Large intestine (tissue), 3 donors: ENCODE measurements at regions not wholly inside any gene's neighbourhood (a gene's known extent, or its start where the extent isn't known, plus 50 kb on each side); places are given as distances from the start of the nearest gene placed in this dataset.

Experiments used
- DNase-seq, 2 donors: peaks; one replicate each; pipeline versions ENCODE4 v3.0.0 to v3.0.0-alpha.2; 2013
- H3K27ac ChIP-seq: one replicate; pipeline ENCODE4 v1.5.1; 2013; ENCODE audit warnings: low read length
- H3K27me3 ChIP-seq: 2 replicates; pipeline ENCODE4 v1.6.1; 2013; ENCODE audit warnings: low read length; ENCODE audit not compliant: control insufficient read depth, insufficient read depth
- H3K36me3 ChIP-seq: 2 replicates; pipeline ENCODE4 v1.6.1; 2013; ENCODE audit warnings: low read length; ENCODE audit not compliant: control insufficient read depth, insufficient read depth
- H3K4me1 ChIP-seq: one replicate; pipeline ENCODE4 v1.6.1; 2013; ENCODE audit warnings: low read length; ENCODE audit not compliant: control insufficient read depth, insufficient read depth
- H3K4me3 ChIP-seq: one replicate; pipeline ENCODE4 v1.5.1; 2013; ENCODE audit warnings: low read length
- H3K9me3 ChIP-seq: one replicate; pipeline ENCODE4 v1.6.1; 2013; ENCODE audit warnings: mild to moderate bottlenecking, low read depth, low read length, moderate library complexity; ENCODE audit not compliant: control insufficient read depth
- WGBS: methylation state at CpG from one replicate; pipeline ENCODE4 v1.1.5; 2013; ENCODE audit warnings: low lambda C conversion rate; ENCODE audit not compliant: insufficient coverage; 5-methylcytosine and 5-hydroxymethylcytosine counted together

DNA sequence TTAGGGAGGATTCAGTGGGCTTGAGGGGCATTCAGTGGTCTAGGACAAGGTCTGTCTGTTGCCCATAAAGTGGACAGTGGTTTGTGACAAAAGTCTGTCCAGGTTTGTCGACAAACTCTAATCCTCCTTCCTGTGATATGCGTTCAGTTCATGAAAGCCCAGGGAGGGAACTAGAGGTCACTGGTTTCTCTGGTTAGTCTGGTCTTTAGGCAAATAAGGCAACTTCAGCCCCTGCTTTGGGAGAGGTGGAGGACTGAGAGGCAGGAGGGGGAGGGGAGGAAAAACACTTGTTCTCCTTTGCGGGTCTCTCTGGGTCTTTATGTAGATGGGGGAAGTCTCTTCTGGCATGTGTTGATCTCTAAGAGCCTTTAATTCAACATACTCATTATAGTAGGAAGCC lies 235.1 kb upstream of the PWP1 start:
- no peaks in the 10 kb centered on the region for H3K4me1 ChIP-seq
- DNase-seq = no peak
- no peak overlapping the region for H3K4me3 ChIP-seq
- no peak overlapping the region for H3K27ac ChIP-seq
- no peaks in the 10 kb centered on the region for H3K36me3 ChIP-seq
- no peaks in the 10 kb centered on the region for H3K9me3 ChIP-seq
- WGBS = no CpG with 5 or more reads among the region's 3 CpGs
- H3K27me3 ChIP-seq = peaks cover 3% of the 10 kb centered on the region

DNA sequence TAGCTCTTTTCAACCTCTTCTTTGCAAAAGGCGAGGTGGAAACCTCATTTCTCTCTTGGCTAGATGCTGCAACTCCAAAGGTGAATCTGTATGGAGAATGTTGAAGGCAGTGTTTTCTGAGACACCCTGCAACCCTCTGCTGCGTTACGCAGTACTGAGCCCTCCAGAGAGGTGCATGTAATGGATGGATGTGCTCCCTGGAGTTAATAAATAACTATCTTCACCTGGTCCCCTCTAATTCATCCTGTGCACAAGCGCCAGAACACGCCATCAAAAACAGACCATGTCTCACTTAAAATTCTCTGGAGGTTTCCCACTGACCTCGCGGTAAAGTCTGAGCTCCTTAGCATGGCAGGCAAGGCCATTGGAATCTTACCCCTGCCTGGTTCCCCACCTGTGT lies 234.4 kb upstream of the PWP1 start:
- H3K4me3 ChIP-seq = no peak overlapping the region
- no peak for DNase-seq
- no peaks in the 10 kb centered on the region for H3K36me3 ChIP-seq
- no peaks in the 10 kb centered on the region for H3K9me3 ChIP-seq
- no peaks in the 10 kb centered on the region for H3K4me1 ChIP-seq
- H3K27ac ChIP-seq = no peak overlapping the region
- H3K27me3 ChIP-seq = peaks cover 3% of the 10 kb centered on the region
- WGBS = no CpG with 5 or more reads among the region's 7 CpGs

DNA sequence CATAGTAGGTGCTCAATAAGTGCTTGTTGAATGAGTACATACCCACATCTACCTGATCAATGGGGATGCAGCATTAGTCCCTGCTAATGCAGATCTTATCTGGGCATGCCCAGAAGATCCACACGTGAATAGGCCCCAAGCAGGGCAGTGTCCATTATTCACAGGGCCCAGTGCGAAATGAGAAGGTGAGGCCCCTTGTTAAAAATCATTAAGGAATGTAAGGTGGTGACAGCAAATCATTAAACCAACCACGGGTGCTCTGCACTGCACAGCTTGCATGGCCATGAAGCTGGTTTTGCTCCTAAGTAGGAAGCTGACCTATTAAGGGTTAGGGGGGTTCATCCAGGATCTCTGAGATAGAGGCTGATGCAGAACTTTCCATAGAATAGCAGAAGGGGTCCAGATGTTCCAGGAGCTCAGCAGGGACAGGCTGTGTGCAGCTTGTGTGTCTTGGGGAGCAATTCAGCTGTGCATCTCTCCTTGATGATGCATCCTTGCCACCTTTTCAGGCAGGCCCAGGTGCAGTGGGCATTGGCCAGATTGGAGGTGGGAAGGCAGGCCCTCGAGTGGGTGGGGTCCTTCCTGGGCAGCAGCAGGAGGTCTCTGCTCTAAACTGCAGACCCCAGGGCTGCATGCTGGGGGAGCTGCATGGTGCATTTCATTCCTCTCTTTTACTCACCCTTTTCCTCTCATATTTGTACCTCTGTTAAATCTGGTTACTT lies 231.3 kb upstream of the PWP1 start:
- no peaks in the 10 kb centered on the region for H3K36me3 ChIP-seq
- H3K4me1 ChIP-seq = no peaks in the 10 kb centered on the region
- no peak overlapping the region for H3K4me3 ChIP-seq
- peaks cover 3% of the 10 kb centered on the region for H3K27me3 ChIP-seq
- no peak overlapping the region for H3K27ac ChIP-seq
- no peaks in the 10 kb centered on the region for H3K9me3 ChIP-seq
- no CpG with 5 or more reads among the region's 4 CpGs for WGBS
- no peak for DNase-seq

DNA sequence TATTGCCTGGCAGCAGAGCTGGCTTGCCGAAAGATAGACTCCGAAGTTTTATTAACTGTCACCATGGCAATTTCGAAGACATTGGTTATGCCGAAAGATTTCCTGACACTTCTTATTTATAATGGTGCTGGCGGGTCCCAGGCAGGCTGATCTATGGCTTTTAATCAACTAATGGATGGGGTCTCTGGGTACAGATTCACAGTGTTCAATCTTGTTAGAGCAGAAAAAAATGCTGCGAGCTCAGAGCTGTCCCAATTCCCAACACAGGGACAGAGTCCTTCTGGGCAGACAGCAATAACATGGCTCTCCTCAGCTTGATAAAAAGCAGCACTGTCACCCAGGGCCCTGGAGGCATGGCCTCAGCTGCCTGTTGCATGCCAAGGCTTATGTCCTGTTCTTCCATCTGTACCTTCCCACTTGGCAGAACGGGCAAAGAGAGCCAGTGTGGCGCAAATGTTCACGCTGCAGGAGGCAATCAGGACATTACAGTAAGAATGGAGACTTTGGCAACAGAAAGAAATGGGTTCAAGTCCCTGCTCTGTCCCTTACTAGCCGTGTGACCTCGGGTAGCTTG lies 228.2 kb upstream of the PWP1 start:
- no peaks in the 10 kb centered on the region for H3K27me3 ChIP-seq
- H3K4me1 ChIP-seq = no peaks in the 10 kb centered on the region
- no peaks in the 10 kb centered on the region for H3K36me3 ChIP-seq
- no peaks in the 10 kb centered on the region for H3K9me3 ChIP-seq
- no peak overlapping the region for H3K27ac ChIP-seq
- 40% methylated on average over 1 of the region's 11 CpGs for WGBS
- DNase-seq = no peak
- no peak overlapping the region for H3K4me3 ChIP-seq

DNA sequence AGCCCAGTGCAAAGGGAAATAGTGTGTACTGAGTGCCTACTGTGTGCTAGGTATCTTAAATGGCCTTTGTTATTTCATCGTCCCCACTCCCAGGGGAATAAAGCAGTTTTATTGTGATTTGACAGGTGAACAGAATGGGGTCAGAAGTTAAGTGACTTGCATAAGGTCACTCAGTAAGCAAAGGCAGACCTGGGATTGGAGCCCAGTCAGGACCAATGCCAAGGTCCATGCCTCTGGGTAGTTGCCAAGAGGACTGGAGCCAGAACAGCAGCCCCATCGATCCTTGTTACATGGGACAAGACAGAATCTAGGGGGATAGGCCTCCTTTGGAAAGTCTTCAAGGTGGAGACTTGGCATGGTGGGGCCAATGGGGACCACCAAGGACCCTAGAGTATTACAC lies 227.4 kb upstream of the PWP1 start:
- no peaks in the 10 kb centered on the region for H3K4me1 ChIP-seq
- no peaks in the 10 kb centered on the region for H3K27me3 ChIP-seq
- DNase-seq = no peak
- no CpG with 5 or more reads among the region's 2 CpGs for WGBS
- no peak overlapping the region for H3K4me3 ChIP-seq
- no peaks in the 10 kb centered on the region for H3K9me3 ChIP-seq
- H3K27ac ChIP-seq = no peak overlapping the region
- no peaks in the 10 kb centered on the region for H3K36me3 ChIP-seq

DNA sequence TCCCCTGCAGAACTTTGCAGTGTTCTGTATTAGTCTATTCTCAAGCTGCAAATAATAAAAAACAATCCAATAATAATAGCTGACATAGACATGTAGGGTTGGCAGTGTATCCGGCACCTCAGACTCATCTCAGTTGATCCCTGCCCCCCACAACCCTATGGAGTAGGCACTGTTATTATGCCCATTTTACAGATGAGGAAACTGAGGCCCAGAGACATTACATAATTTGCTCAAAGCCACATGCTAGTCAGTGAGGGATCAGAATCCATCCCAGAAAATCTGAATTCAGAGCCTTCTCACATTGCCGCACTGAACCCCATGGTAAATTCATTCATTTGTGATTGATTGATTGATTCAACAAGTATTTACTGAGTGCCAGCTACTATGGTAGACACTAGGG lies 226.6 kb upstream of the PWP1 start:
- DNase-seq = no peak
- Histone ChIP-seq H3K36me3 (no peaks in the 10 kb centered on the region), H3K4me1 (no peaks in the 10 kb centered on the region), H3K27ac (no peak overlapping the region), H3K27me3 (no peaks in the 10 kb centered on the region), H3K4me3 (no peak overlapping the region), H3K9me3 (no peaks in the 10 kb centered on the region)
- no CpG with 5 or more reads among the region's 2 CpGs for WGBS

DNA sequence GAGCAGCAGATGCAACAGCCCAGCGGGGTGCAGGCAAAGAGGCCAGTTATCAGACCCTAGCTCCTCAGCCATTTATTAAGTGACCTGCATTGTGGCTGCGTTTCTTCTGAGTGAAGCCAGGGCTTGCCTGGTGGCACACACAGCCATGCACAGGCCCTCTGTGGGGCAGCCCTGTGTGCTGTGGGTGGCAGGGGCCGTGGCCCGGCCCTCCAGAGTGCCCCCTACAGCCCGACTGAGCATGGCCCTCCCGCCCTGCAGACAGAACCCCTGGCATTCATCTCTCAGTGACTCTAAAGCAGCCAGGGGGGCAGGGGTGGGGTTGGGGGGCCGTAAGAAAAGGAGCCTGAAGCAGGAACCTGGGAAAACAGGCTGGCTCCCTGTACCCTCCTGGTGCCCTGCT lies 226.0 kb upstream of the PWP1 start:
- Histone ChIP-seq H3K27me3 (no peaks in the 10 kb centered on the region), H3K36me3 (no peaks in the 10 kb centered on the region), H3K4me1 (no peaks in the 10 kb centered on the region), H3K4me3 (no peak overlapping the region), H3K9me3 (no peaks in the 10 kb centered on the region), H3K27ac (no peak overlapping the region)
- no CpG with 5 or more reads among the region's 7 CpGs for WGBS
- no peak for DNase-seq

DNA sequence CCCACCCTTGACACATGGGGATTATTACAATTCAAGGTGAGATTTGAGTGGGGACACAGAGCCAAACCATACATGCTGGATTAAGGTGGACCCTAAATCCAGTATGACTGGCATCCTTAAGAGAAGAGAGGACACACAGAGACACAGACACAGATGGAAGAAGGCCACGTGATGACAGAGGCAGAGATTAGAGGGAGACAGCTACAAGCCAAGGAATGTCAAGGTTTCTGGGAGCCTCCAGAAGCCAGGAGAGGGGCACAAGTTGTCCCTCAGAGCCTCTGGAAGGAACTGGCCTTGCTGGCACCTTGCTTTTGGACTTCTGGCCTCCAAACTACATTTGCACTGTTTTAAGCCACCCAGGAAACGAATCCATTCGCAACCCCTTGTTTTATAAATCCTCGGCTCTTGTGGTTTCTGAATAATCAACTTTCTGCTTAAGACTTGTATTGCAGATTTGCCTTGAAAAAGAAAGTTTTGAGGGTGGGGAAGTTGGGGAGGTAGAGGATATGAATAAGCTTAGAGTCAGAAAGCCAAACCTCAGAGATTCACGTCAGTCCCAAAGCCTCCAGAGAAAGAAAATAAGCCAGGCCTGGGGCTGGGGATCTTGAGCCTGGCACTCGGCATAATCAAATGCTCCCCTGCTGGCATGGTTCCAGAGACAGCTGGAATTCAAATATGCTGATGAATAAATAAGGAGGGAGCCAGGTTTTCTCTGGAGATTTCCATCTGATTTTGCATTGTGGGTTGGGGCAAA lies 224.2 kb upstream of the PWP1 start:
- no CpG with 5 or more reads among the region's 6 CpGs for WGBS
- H3K4me1 ChIP-seq = no peaks in the 10 kb centered on the region
- no peak overlapping the region for H3K4me3 ChIP-seq
- no peaks in the 10 kb centered on the region for H3K36me3 ChIP-seq
- H3K27me3 ChIP-seq = no peaks in the 10 kb centered on the region
- no peak for DNase-seq
- H3K9me3 ChIP-seq = no peaks in the 10 kb centered on the region
- H3K27ac ChIP-seq = no peak overlapping the region

DNA sequence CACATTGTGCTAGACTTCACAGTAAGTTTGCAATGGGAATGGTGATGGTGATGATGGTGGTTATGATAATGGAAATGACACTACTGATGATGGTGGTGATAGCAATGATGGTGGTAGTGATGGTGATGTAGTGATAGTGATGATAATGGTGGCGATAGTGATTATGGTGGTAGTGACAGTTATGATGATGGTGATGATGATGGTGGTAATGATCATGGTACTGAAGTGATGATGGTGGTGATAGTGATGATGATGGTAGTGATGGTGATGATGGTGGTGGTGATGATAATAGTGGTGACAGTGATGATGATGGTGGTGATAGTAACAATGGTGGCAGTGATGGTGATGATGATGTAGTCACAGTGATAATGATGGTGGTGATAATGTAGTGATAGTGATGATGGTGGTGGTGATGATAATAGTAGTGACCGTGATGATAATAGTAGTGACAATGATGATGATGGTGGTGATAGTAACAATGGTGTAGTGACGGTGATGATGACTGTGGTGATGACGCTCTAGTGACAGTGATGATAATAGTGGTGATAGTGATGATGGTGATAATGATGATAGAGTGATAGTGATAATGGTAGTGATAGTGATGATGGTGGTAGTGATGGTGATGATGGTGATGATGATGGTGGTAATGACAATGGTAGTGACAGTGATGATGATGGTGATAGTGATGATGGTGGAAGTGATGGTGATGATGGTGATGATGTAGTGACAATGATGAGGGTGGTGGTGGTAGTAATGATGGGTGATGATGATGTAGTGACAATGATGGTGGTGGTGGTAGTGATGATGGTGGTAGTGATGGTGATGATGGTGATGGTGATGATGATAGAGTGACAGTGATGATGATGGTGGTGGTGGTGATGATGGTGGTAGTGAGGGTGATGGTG lies 222.9 kb upstream of the PWP1 start:
- H3K36me3 ChIP-seq = no peaks in the 10 kb centered on the region
- no peak overlapping the region for H3K27ac ChIP-seq
- 94% methylated on average over 4 of the region's 4 CpGs for WGBS
- DNase-seq = no peak
- no peaks in the 10 kb centered on the region for H3K27me3 ChIP-seq
- H3K4me1 ChIP-seq = no peaks in the 10 kb centered on the region
- H3K9me3 ChIP-seq = no peaks in the 10 kb centered on the region
- H3K4me3 ChIP-seq = no peak overlapping the region

DNA sequence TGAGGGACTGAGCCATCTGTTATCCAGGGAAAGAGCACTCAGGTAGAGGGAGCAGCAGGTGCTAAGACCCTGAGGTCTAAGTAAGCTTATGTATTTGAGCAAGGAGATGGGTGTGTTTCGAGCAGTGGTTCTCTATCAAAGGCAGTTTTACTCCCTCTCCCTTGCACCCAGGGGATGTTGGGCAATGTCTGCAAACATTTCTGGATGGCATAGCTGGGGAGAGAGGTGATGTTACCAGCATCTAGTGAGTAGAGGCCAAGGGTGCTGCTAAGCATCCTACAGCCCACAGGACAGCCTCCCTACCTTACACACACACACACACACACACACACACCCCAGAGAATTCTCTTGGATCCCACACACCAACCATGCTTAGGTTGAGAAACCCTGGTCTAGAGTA lies 221.0 kb upstream of the PWP1 start:
- no peaks in the 10 kb centered on the region for H3K4me1 ChIP-seq
- no peaks in the 10 kb centered on the region for H3K27me3 ChIP-seq
- WGBS = no CpG with 5 or more reads among the region's 1 CpG

More for the DNA sequence above, 221.0 kb upstream of the PWP1 start:
- no peaks in the 10 kb centered on the region for H3K36me3 ChIP-seq
- no peak overlapping the region for H3K27ac ChIP-seq
- DNase-seq = no peak
- no peak overlapping the region for H3K4me3 ChIP-seq
- no peaks in the 10 kb centered on the region for H3K9me3 ChIP-seq
